Panc1 (cell line): ENCODE measurements at regions not wholly inside any gene's neighbourhood (a gene's known extent, or its start where the extent isn't known, plus 50 kb on each side); places are given as distances from the start of the nearest gene placed in this dataset.

Experiments used
- ATAC-seq: fragments of 200-7000 bp; cut with Tn5 transposase; 2 replicates; pipeline ENCODE4 v1.9.1; 2020; ENCODE audit warnings: mild to moderate bottlenecking, moderate library complexity
- BruUV-seq: library from RNA; stranded (reverse); fragments of 400-500 nt; replicated peaks from 2 replicates; lab custom pipeline; 2021; lab: Mats Ljungman, UMichigan
- CTCF ChIA-PET: fragments of 300-600 bp; sonication (Branson Sonifier 250); formaldehyde crosslinking; loops from one replicate; lab custom pipeline; 2022; ENCODE audit warnings: antibody characterized with exemption; lab: Charles Lee
- POLR2A ChIA-PET: fragments of 300-600 bp; sonication (Branson Sonifier 250); formaldehyde crosslinking; loops from one replicate; lab custom pipeline; 2022; ENCODE audit warnings: antibody characterized with exemption; lab: Charles Lee
- DNase-seq: peaks from one replicate; pipeline ENCODE4 v3.0.0-alpha.2; 2010; ENCODE audit warnings: low read depth, low spot score
- H3K27ac ChIP-seq: 2 replicates; pipeline ENCODE4 v1.5.1; 2011; ENCODE audit warnings: mild to moderate bottlenecking, low read length, inconsistent platforms
- H3K27me3 ChIP-seq: fragments of 200-500 bp; sonication (Bioruptor generic); 2 replicates; pipeline ENCODE4 v1.6.0; 2014; ENCODE audit warnings: low read length, inconsistent platforms; ENCODE audit not compliant: control insufficient read depth, insufficient read depth
- H3K36me3 ChIP-seq: fragments of 200-500 bp; sonication (Bioruptor generic); 2 replicates; pipeline ENCODE4 v1.5.1; 2014; ENCODE audit warnings: inconsistent platforms, mild to moderate bottlenecking, low read length, moderate library complexity; ENCODE audit not compliant: control insufficient read depth, insufficient read depth
- H3K4me1 ChIP-seq: 2 replicates; pipeline ENCODE4 v1.5.1; 2011; ENCODE audit warnings: inconsistent platforms, mild to moderate bottlenecking, low read length, moderate library complexity; ENCODE audit not compliant: control insufficient read depth, insufficient read depth
- H3K4me3 ChIP-seq, 2 experiments: 2 replicates each; pipeline ENCODE4 v1.5.1; 2011 to 2012; ENCODE audit warnings: low read depth in 2 of 2, low read length in 2 of 2, mild to moderate bottlenecking in 2 of 2, inconsistent platforms in 1 of 2, moderate library complexity in 1 of 2
- H3K9me3 ChIP-seq: fragments of 200-500 bp; sonication (Bioruptor generic); 2 replicates; pipeline ENCODE4 v1.5.1; 2014; ENCODE audit warnings: low read depth, mild to moderate bottlenecking, inconsistent platforms, low read length, moderate library complexity; ENCODE audit not compliant: control insufficient read depth, insufficient read depth
- CTCF ChIP-seq: fragments of 450-650 bp; IDR thresholded peaks from 2 replicates; pipeline ENCODE4 v1.5.1; 2017; ENCODE audit warnings: mild to moderate bottlenecking
- POLR2AphosphoS5 ChIP-seq: IDR thresholded peaks from 2 replicates; pipeline ENCODE4 v1.6.1; 2012; ENCODE audit warnings: mild to moderate bottlenecking, low read depth, low read length, moderate library complexity
- SIN3A ChIP-seq: IDR thresholded peaks from 2 replicates; pipeline ENCODE4 v1.6.1; 2012; ENCODE audit warnings: low read depth, mild to moderate bottlenecking, low read length, moderate library complexity, borderline replicate concordance; ENCODE audit not compliant: insufficient read depth
- TCF7L2 ChIP-seq: IDR thresholded peaks from 2 replicates; pipeline ENCODE4 v1.6.1; 2011; ENCODE audit warnings: mild to moderate bottlenecking, low read depth, low read length, inconsistent platforms
- in situ Hi-C: cut with HindIII; loops from 2 replicates; pipeline ENCODE4 v1.10.0; 2016; ENCODE audit warnings: low sequenced_read_pairs, low pct_unique_long_range_greater_than_20kb
- intact Hi-C: fragments of 100-400 bp; cut with micrococcal nuclease; formaldehyde crosslinking; loops from one replicate; pipeline ENCODE4 v1.10.0; 2022; ENCODE audit not compliant: unreplicated experiment
- TF ChIP-seq, protein P1 (sequence below), 2 experiments: IDR thresholded peaks; 2 replicates each; pipeline ENCODE4 v1.6.1; 2011 to 2012; ENCODE audit warnings: low read depth in 2 of 2, control low read depth in 1 of 2, low read length in 1 of 2, mild to moderate bottlenecking in 1 of 2, moderate library complexity in 1 of 2; ENCODE audit not compliant: insufficient read depth in 1 of 2

DNA sequence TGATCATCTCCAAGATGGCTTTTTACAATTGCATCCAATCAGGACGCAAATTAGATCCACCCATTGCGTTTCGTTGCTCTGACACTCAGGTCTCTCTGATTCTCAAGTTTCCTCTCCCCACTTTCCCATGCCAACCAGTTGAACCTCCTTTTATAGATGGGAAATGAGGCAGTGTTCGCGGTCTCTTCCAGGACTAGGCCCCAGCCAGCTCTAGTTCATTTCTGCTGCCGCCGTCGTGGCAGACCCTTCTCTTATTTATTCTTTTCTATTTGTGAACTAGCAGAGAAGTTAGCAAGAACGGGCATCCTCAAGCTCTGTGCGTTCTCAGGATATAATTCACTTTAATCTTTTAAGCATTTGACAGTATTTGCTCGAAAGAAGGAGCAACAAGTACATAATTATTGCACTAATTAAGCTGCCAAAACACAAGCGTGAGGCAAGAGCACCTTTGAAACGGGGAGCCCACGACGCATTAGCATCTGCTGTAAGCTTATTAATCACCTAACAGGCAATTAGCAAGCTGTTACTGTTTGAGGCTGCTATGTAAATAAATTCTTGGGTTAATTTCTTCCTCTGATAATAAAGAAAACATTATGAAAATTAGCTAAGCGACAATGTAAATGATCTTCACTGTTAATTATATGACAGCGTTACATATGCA lies 246.4 kb upstream of the TLE3 start:
- ChIA-PET POLR2A (no interaction called here), CTCF (no interaction called here)
- Histone ChIP-seq H3K9me3 (no peaks in the 10 kb centered on the region), H3K36me3 (no peaks in the 10 kb centered on the region), H3K4me3 (no peak overlapping the region), H3K27ac (no peak overlapping the region), H3K4me1 (peaks cover 3% of the 10 kb centered on the region; the same call in 1 of the 2 replicates), H3K27me3 (no peaks in the 10 kb centered on the region)
- TF ChIP-seq SIN3A = no peak
- TF ChIP-seq TCF7L2 = no peak
- no peak for TF ChIP-seq POLR2AphosphoS5
- TF ChIP-seq, protein P1, sequence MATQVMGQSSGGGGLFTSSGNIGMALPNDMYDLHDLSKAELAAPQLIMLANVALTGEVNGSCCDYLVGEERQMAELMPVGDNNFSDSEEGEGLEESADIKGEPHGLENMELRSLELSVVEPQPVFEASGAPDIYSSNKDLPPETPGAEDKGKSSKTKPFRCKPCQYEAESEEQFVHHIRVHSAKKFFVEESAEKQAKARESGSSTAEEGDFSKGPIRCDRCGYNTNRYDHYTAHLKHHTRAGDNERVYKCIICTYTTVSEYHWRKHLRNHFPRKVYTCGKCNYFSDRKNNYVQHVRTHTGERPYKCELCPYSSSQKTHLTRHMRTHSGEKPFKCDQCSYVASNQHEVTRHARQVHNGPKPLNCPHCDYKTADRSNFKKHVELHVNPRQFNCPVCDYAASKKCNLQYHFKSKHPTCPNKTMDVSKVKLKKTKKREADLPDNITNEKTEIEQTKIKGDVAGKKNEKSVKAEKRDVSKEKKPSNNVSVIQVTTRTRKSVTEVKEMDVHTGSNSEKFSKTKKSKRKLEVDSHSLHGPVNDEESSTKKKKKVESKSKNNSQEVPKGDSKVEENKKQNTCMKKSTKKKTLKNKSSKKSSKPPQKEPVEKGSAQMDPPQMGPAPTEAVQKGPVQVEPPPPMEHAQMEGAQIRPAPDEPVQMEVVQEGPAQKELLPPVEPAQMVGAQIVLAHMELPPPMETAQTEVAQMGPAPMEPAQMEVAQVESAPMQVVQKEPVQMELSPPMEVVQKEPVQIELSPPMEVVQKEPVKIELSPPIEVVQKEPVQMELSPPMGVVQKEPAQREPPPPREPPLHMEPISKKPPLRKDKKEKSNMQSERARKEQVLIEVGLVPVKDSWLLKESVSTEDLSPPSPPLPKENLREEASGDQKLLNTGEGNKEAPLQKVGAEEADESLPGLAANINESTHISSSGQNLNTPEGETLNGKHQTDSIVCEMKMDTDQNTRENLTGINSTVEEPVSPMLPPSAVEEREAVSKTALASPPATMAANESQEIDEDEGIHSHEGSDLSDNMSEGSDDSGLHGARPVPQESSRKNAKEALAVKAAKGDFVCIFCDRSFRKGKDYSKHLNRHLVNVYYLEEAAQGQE (IDR thresholded peaks at IDR 0.05; ENCODE audit: insufficient read depth in 1 of 2, low read depth in 2 of 2, low read length in 1 of 2) = no peak
- TF ChIP-seq CTCF = no peak
- DNase-seq (no peak), ATAC-seq (no peak)
- in situ Hi-C loops = no loop called here
- intact Hi-C loops = no loop called here
- BruUV-seq = no TSS peak

DNA sequence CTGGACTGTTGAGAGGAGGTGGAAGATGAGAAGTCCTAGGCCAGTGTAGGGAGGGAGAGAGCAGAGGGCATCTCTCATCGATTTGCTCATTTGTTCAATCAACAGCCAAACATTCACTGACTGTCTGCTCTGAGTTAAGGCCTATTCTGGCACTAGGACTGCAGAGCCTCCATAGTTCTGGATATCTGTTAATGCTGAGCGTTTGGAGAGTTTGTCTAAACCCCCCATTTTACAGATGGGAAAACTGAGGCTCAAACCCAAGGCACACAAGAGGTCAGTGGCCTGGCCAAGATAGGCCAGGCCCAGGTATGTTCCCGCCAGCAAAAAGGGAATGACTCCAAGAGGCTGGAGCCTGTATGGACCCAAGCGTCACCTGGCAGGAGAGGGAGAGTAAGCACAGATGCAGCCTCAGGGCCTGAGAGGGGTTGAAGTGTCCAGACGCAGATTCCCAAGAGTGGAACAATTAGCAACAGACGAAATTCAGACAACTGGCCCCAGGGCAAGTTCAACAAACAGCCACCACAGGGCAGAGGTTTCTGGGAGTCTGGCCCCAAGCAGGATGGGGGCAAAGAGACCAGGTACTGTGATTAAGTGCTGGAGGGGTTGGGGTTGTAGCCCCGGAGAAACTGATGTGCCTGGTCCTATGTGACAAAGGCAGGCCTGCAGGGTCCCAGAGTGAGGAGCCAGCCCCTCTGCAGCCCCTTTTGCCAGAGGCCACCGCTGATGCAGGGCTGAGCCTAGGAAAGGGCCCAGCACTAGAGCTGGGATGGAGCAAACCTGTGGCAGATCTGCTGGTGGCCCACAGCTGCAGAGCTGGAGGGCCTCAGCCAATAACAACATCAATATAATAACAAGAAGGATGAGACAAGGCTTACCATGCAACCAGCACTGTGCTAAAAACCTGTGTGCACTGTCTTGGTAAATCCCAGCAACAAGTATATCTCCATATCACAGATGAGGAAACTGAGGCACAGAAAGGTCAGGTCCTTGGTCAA lies 245.1 kb upstream of the TLE3 start:
- no peak for DNase-seq
- Histone ChIP-seq H3K4me1 (0 out of 2 replicates have a peak, but pooled peaks cover 3% of the 10 kb centered on the region), H3K27ac (no peak overlapping the region), H3K9me3 (no peaks in the 10 kb centered on the region), H3K36me3 (no peaks in the 10 kb centered on the region), H3K27me3 (no peaks in the 10 kb centered on the region), H3K4me3 (no peak overlapping the region)
- CTCF ChIA-PET = no interaction called here
- in situ Hi-C loops = no loop called here
- no peak for ATAC-seq
- POLR2A ChIA-PET = interaction anchor here (0.6 kb wide), 1 partner anchor 609 kb away, joined by 4 read pairs; no protein-coding TSS in a partner anchor
- intact Hi-C loops = no loop called here
- BruUV-seq = no TSS peak
- TF ChIP-seq SIN3A (no peak), TCF7L2 (no peak), CTCF (no peak), POLR2AphosphoS5 (no peak)
- TF ChIP-seq, protein P1 (IDR thresholded peaks at IDR 0.05; ENCODE audit: insufficient read depth in 1 of 2, low read depth in 2 of 2, low read length in 1 of 2) = no peak
